GM19023 (cell line): ENCODE measurements at regions not wholly inside any gene's neighbourhood (a gene's known extent, or its start where the extent isn't known, plus 50 kb on each side); places are given as distances from the start of the nearest gene placed in this dataset.

Experiments used
- ATAC-seq: cut with Tn5 transposase; IDR thresholded peaks from one replicate; pipeline ENCODE4 v1.9.1; 2021; ENCODE audit warnings: mild to moderate bottlenecking, moderate library complexity; ENCODE audit not compliant: unreplicated experiment

DNA sequence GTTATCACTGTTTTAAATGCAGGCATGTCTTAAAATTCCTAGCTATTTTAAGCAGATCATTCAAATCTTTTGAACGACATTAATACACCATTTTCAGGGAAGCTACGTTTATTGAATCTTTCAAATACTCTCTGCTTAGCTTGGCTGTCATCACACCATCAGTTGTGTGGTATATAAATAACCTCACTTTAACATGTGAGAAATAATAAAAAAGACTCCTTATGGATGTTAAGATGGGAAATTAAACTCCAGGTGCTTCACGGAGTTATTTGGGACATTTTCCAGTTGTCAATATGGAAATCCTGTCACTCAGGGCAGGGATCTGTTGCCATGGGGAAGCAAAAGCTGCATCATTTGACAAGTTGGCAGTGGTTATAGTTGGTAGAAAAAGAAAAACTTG is 649.2 kb upstream of the CDH2 start:
- ATAC-seq = no peak

- no peak for ATAC-seq
Observed at GRCh38 chr18:28824183-28824574, 647.2 kb upstream of the CDH2 start.

DNA sequence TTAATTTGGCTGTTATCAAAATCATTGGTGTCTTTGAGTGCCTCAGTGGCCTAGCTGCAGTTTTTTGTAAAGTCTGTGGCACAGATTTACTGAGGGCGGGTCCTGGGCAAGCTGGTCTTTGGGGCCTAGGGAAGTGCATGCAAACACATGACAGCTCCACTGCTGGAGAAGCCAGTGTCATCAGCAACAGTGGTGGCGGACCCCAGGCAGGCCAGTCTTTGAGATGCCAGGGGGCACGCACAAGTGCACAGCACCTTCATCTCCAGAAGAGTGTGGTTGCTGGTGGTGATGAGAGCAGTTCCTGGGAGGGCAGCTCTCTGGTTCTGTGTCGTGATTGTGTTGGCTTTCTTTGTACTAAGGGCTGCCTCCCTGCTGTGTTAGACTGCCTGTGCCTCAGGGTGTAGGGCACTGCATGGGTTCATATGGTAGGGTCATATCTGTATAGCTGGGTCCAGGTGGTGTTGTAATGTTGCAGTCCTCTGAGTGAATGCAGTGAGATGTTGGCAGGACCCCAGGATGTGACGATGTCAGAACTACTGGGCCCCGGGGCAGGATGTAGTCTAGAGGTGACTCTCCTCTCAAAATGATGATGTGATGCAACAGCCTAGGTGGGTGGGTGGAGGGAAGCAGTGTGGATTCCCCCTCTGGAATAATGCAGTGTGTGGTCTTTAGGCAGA is 646.7 kb upstream of the CDH2 start:
- ATAC-seq = no peak

GRCh38 chr18:28820353-28820752 is 643.4 kb upstream of the CDH2 start:
- ATAC-seq = no peak

DNA sequence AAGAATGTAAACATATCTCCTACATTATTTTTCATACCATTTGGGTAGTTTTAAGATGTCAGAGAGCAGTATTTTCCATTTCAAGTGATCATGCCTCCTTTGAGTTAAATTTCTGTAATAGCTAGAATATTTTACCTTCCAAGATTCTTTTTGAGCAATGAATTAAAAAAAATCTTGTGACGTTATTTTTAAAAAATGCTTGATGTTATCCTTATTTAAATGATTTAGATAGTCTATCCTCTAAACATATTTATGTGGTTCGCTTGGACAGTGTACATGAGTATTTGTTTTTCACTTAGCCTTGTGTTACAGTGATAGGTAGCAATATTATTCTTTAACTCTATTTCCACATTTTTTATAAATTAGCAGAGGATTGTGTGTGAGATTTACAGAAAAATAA is 639.2 kb upstream of the CDH2 start:
- no peak for ATAC-seq

- no peak for ATAC-seq
Observed at GRCh38 chr18:28814365-28814764, 637.4 kb upstream of the CDH2 start.

DNA sequence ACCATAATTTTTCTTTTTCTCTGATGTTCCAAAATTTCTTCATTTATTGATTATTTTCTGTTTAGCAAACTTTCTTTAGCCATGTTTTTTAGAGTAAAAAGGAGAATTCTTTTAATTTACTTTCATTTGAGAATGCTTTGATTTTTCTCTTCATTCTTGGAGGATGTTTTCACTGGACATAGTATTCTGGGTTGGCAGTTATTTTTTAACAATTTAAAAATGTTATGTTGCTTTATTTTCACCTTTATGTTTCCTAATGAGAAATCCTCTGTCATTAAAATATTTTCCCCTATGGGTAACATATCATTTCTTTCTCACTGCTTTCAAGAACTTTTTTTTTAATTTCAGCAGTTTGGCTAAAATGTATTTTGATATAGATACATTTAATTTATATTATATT is 631.4 kb upstream of the CDH2 start:
- ATAC-seq = no peak

DNA sequence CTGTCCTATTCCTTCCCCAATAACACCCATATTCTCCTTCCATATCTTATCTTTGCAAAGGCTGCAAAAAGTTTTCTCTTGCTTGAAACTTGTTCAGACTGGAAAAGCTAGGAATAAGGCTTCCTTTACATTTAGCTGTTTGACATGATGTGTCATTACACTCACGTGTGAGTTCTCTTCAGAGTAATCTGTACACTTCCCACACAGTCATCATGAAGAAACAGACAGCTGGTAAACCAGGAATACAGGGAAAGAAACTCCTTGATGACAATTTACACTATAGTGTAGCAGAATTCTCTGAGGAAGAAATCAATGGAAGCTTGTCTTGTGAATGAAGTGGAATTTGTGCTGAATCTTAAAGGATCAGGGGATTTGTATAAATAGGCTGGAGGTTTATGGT is 628.6 kb upstream of the CDH2 start:
- no peak for ATAC-seq

DNA sequence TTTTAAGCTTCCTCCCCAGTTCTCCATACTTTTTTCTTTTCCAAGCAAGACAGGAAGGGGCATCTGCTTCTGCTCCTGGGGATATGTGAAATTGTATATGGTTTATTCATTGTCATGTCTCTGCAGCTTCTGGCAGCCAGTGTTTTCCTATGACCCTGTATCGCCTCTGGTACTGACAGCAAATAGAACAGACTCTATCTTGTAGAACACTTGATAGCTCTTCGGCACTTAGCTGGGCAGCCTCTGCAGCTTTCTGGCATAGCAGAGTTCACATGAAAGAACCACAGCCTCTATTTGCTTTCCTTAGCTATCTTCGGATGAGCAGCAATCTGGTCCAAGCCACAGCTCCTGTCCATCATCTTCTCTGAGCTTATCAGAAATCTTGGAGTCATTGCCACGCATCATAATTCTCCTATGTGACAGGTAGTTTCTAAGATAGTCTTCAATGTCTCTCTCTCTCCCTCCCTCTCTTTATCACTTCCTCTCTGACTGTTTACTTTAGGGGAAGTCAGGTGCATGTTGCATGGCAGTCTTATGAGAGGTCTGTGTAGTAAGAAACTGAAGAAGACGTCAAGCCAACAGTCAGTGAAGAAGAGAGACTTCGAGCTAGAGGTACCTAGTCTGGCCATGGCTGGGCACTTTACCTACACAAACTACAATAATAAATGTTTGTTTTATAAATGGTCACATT is 627.7 kb upstream of the CDH2 start:
- ATAC-seq = no peak

DNA sequence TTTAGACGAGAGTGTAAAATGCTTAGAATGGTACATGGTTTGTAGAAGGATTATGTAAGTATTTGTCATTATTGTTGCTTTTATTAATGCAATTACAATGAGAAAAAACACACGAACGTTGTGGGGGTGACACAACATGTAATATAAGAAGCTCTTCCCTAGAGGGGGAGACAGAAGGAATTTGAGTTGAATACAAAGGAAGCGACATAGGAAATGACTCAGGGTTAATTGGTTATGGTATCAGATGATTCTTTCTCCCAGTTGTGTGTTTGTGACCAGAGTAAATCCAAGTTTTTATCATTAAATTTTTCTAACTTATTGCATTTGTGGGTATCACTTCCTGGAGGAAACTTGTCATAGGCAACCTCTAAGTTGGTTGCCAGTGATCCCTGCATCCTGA is 625.6 kb upstream of the CDH2 start:
- ATAC-seq = no peak

- ATAC-seq = no peak
Observed at GRCh38 chr18:28801876-28802275, 624.9 kb upstream of the CDH2 start.

DNA sequence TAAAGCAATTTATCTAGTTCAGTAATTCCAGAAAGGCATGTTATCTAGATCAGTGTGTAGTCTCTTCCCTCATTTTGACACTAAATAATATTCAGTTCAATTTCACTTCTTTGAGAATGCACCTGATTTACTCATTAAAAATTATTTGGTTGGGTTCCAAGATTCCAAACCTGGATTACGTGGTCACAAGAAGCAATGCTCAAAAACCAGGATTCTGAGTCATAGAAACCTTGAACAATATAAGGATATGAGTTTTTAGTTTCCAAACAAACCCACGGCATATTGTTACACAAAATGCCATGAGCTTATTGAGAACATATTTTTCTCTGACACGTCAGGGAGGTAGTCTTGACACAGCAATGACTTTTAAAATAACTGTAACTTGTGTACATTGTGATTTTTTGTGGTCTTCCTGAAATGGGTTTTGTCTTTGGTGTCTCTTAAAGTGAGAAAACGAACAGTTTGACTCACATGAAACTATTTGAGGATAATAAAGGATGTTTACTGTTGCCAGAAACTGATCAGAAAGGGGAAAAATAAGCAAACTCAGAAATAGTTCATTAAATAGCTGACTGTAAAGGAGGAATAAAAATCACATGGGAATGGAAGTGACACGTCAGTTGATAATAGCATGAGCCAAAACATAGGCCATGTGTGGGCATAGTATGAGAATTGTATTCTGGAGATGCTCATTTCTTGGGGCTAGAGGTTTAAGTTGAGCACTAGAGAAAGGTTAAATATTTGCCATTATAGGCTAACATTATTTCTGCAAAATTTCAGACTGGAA is 617.7 kb upstream of the CDH2 start:
- ATAC-seq = no peak

GRCh38 chr18:28793901-28794300 is 617.0 kb upstream of the CDH2 start:
- no peak for ATAC-seq

DNA sequence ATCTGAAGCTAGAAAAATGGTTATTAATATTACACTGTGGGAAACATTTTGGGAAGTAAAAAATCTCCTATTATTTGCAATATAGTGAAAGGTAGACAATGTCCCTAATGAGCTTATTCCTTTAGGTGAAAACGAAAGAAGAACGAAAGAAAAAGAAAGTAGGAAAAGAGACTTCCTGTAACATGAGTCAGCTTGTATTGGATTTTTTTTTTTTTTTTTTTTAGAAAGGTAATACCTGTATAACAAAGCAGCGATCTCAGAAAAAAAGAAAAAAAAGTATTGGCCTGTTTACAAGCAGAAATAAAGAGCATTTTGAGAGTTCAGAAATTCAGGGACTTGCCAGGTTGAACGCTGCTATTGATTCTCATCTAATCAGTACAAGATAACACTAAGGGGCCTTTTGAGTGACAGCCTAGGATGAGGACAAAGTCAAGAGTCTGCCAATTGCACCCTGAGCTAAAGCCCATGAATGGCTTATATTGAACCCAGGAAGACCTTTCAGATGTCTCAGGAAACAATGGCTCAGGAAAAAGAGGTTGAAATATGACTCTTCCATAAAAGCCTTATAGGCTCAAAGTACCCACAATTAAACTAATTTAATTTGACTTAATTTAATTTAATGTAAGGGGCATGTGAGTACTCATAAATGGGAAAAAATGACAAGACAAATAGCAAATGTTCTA is 615.6 kb upstream of the CDH2 start:
- ATAC-seq = no peak

DNA sequence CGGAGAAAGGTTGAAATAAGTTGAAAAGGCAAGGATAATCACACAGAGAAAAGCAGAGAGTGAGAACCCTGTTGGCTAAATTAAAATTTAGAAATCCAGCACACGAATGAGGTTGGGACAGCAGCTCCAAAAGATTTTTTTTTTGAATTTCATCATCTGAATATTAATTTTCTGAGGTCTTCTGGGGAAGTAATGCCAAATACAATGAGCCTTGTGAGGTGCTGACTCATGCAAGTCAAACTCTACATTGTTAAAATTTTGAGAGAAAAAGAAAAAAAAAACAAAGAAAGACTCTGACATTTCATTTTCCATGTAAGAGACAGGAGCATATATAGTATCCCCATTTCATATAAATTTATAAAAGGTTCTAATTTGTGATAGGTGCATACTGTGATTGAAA is 614.2 kb upstream of the CDH2 start:
- ATAC-seq = no peak

DNA sequence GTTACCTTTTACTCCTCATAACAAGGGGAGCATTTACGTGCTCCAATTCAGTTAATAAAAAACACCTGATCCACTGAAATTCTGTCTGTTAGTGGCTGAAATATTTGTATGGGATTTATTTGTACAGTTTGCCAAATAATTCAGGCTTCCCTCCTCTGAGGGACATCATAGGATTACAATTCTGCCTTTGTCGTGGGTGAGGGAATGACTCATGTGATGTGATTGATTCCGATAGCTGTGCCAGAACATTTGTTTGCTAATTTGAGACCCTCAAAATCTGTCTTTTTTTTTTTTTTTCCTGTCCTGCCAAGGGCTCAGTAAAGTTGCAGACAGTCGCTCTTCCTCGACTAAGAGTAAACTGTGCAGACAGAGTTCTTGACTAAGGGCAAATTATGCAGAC is 612.6 kb upstream of the CDH2 start:
- ATAC-seq = no peak

- no peak for ATAC-seq
Observed at GRCh38 chr18:28786926-28787325, 610.0 kb upstream of the CDH2 start.

GRCh38 chr18:28781616-28782362 is 604.9 kb upstream of the CDH2 start:
- no peak for ATAC-seq

GRCh38 chr18:28778706-28779105 is 601.8 kb upstream of the CDH2 start:
- ATAC-seq = no peak

GRCh38 chr18:28777756-28778155 is 600.8 kb upstream of the CDH2 start:
- no peak for ATAC-seq

- ATAC-seq = no peak
Observed at GRCh38 chr18:28771849-28772248, 594.9 kb upstream of the CDH2 start.
